CD4-positive, alpha-beta T cell treated with Interleukin-1 beta for 1 hour (primary cell): ENCODE measurements at regions not wholly inside any gene's neighbourhood (a gene's known extent, or its start where the extent isn't known, plus 50 kb on each side); places are given as distances from the start of the nearest gene placed in this dataset.
"Not testable (repeated sequence)": the region's sequence is repeated elsewhere in the genome, so short reads cannot be mapped to it uniquely, and the experiment has no call there.

Source experiments
- DNase-seq, 2 donors: peaks; one replicate each; pipeline ENCODE4 v3.0.0-alpha.2; 2020 to 2022

- no peak for DNase-seq
These were observed 457.8 kb downstream of the EIPR1 start for GRCh38 chr2:2919574-2920365.

- DNase-seq = no peak
These were observed 458.6 kb downstream of the EIPR1 start for GRCh38 chr2:2919026-2919425.

- no peak for DNase-seq
These were observed 461.0 kb downstream of the EIPR1 start for GRCh38 chr2:2916621-2917020.

- no peak for DNase-seq
These were observed 463.4 kb downstream of the EIPR1 start for GRCh38 chr2:2914252-2914651.

GRCh38 chr2:2913601-2914120 is 464.0 kb downstream of the EIPR1 start:
- no peak for DNase-seq

GRCh38 chr2:2912731-2913130 is 464.9 kb downstream of the EIPR1 start:
- no peak for DNase-seq

GRCh38 chr2:2912293-2912692 is 465.3 kb downstream of the EIPR1 start:
- no peak for DNase-seq

- DNase-seq = no peak
These were observed 467.4 kb downstream of the EIPR1 start for GRCh38 chr2:2910259-2910658.

GRCh38 chr2:2909086-2910035 is 468.3 kb downstream of the EIPR1 start:
- no peak for DNase-seq

- DNase-seq = no peak
These were observed 471.5 kb downstream of the EIPR1 start for GRCh38 chr2:2906091-2906490.

GRCh38 chr2:2904721-2905350 is 472.8 kb downstream of the EIPR1 start:
- no peak for DNase-seq

- DNase-seq = no peak
These were observed 474.9 kb downstream of the EIPR1 start for GRCh38 chr2:2902547-2903281.

- no peak for DNase-seq
These were observed 476.0 kb downstream of the EIPR1 start for GRCh38 chr2:2901384-2902345.

- no peak for DNase-seq
These were observed 477.8 kb downstream of the EIPR1 start for GRCh38 chr2:2899826-2900225.

- DNase-seq = no peak
These were observed 478.9 kb downstream of the EIPR1 start for GRCh38 chr2:2898744-2899143.

GRCh38 chr2:2896643-2897042 is 481.0 kb downstream of the EIPR1 start:
- DNase-seq = no peak

GRCh38 chr2:2896011-2896410 is 481.6 kb downstream of the EIPR1 start:
- DNase-seq = no peak

- not testable (repeated sequence) for DNase-seq
These were observed 483.6 kb downstream of the EIPR1 start for GRCh38 chr2:2894011-2894410.

- DNase-seq = no peak
These were observed 484.7 kb downstream of the EIPR1 start for GRCh38 chr2:2892892-2893291.

GRCh38 chr2:2892378-2892777 is 485.2 kb downstream of the EIPR1 start:
- no peak for DNase-seq

- no peak for DNase-seq
These were observed 486.7 kb downstream of the EIPR1 start for GRCh38 chr2:2890901-2891300.
